ENCODE measurements at regions not wholly inside any gene's neighbourhood (a gene's known extent, or its start where the extent isn't known, plus 50 kb on each side); places are given as distances from the start of the nearest gene placed in this dataset.

DNA sequence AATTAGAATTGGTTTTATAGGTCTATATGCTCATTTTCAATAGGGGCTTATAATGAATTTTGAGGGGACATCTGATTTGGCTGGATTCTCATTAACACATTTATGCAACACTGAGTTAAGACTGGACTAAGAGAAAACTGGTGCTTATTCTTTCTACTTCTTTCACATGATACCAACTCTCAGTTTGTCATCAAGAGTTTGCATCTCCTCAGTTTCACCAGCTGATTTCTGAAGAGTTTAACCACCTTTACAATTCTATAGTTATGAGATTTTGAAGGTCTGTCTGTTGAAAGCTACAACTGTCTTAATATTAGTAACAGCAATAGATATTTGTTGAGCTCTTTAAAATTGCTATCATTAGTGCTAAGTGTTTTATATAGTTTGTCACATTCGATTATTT is 867.0 kb upstream of the SORCS1 start:
- TF ChIP-seq FOSL2 (IDR thresholded peaks at IDR 0.05) (no peak), FOSL2 (CRISPR knock-in tag; IDR thresholded peaks at IDR 0.05) (no peak), SMC3 (IDR thresholded peaks at IDR 0.05) (no peak), HOXB5 (CRISPR knock-in tag; IDR thresholded peaks at IDR 0.05) (no peak), PBX3 (IDR thresholded peaks at IDR 0.05) (no peak), HOXA7 (CRISPR knock-in tag; IDR thresholded peaks at IDR 0.05) (no peak), FOXS1 (CRISPR knock-in tag; IDR thresholded peaks at IDR 0.05) (no peak), FOSB (CRISPR knock-in tag; IDR thresholded peaks at IDR 0.05) (no peak), HOXB13 (CRISPR knock-in tag; IDR thresholded peaks at IDR 0.05; ENCODE audit: low read depth) (no peak), NR3C1 (IDR thresholded peaks at IDR 0.05) (no peak), KDM5A (IDR thresholded peaks at IDR 0.05) (no peak), JUN (IDR thresholded peaks at IDR 0.05) (no peak), RAD21 (conservative IDR thresholded peaks at IDR 0.05 in 1 of 2, IDR thresholded peaks at IDR 0.05 in 1 of 2) (no peak), CEBPB (IDR thresholded peaks at IDR 0.05) (no peak), RFX5 (IDR thresholded peaks at IDR 0.05) (no peak), ATOH8 (CRISPR knock-in tag; IDR thresholded peaks at IDR 0.05; ENCODE audit: low read depth) (no peak), HDAC2 (IDR thresholded peaks at IDR 0.05) (no peak), CBX8 (IDR thresholded peaks at IDR 0.05) (no peak), TP53 (CRISPR knock-in tag; IDR thresholded peaks at IDR 0.05) (no peak)
- TF ChIP-seq, protein P1, sequence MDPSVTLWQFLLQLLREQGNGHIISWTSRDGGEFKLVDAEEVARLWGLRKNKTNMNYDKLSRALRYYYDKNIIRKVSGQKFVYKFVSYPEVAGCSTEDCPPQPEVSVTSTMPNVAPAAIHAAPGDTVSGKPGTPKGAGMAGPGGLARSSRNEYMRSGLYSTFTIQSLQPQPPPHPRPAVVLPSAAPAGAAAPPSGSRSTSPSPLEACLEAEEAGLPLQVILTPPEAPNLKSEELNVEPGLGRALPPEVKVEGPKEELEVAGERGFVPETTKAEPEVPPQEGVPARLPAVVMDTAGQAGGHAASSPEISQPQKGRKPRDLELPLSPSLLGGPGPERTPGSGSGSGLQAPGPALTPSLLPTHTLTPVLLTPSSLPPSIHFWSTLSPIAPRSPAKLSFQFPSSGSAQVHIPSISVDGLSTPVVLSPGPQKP (IDR thresholded peaks at IDR 0.05; ENCODE audit: low read depth, low read length), result no peak
- H3K4me3 ChIP-seq, result no peak overlapping the region
- ATAC-seq, result no peak
- no peak for DNase-seq (ENCODE audit: low read depth in 1 of 2, low spot score in 1 of 2)
- WGBS (ENCODE audit: missing lambda C conversion rate), result 0% methylated on average over 1 of the region's 1 CpG
- FAIRE-seq, result no peak
- H3K4me1 ChIP-seq, result no peaks in the 10 kb centered on the region
- H3K9me3 ChIP-seq, result no peaks in the 10 kb centered on the region
- CTCF ChIA-PET, result no interaction called here
- no peak overlapping the region for H3K4me2 ChIP-seq
- POLR2A ChIA-PET, result no interaction called here
- H3K27ac ChIP-seq, result no peak overlapping the region

GRCh38 chr10:108014902-108015177 is 850.3 kb upstream of the SORCS1 start:
- Histone ChIP-seq H3K4me2 (no peak overlapping the region), H3K9me3 (no peaks in the 10 kb centered on the region), H3K4me1 (no peaks in the 10 kb centered on the region), H3K4me3 (no peak overlapping the region), H3K27ac (no peak overlapping the region)
- TF ChIP-seq HOXB13 (CRISPR knock-in tag; IDR thresholded peaks at IDR 0.05; ENCODE audit: low read depth), result no peak
- no peak for TF ChIP-seq KDM1A (IDR thresholded peaks at IDR 0.05; ENCODE audit: low read depth)
- TF ChIP-seq ZFP36 (IDR thresholded peaks at IDR 0.05; ENCODE audit: borderline replicate concordance, partially characterized antibody), result no peak
- TF ChIP-seq HOXB5 (CRISPR knock-in tag; IDR thresholded peaks at IDR 0.05), result no peak
- TF ChIP-seq FOSB (CRISPR knock-in tag; IDR thresholded peaks at IDR 0.05), result no peak
- TF ChIP-seq SMC3 (IDR thresholded peaks at IDR 0.05), result no peak
- TF ChIP-seq RNF2 (IDR thresholded peaks at IDR 0.05; ENCODE audit: borderline replicate concordance, low read depth), result no peak
- TF ChIP-seq EHF (CRISPR knock-in tag; IDR thresholded peaks at IDR 0.05), result no peak
- no peak for TF ChIP-seq CHD4 (IDR thresholded peaks at IDR 0.05; ENCODE audit: borderline replicate concordance)
- POLR2A ChIA-PET, result no interaction called here
- CTCF ChIA-PET, result no interaction called here
- DNase-seq (ENCODE audit: low read depth in 1 of 2, low spot score in 1 of 2) (no peak), ATAC-seq (no peak), FAIRE-seq (no peak)
- 67% methylated on average over 1 of the region's 1 CpG for WGBS (ENCODE audit: missing lambda C conversion rate)
